HG03521 (cell line): ENCODE measurements at regions not wholly inside any gene's neighbourhood (a gene's known extent, or its start where the extent isn't known, plus 50 kb on each side); places are given as distances from the start of the nearest gene placed in this dataset.

Experiments
- ATAC-seq: cut with Tn5 transposase; IDR thresholded peaks from one replicate; pipeline ENCODE4 v1.9.1; 2021; ENCODE audit warnings: mild to moderate bottlenecking, moderate library complexity; ENCODE audit not compliant: unreplicated experiment

DNA sequence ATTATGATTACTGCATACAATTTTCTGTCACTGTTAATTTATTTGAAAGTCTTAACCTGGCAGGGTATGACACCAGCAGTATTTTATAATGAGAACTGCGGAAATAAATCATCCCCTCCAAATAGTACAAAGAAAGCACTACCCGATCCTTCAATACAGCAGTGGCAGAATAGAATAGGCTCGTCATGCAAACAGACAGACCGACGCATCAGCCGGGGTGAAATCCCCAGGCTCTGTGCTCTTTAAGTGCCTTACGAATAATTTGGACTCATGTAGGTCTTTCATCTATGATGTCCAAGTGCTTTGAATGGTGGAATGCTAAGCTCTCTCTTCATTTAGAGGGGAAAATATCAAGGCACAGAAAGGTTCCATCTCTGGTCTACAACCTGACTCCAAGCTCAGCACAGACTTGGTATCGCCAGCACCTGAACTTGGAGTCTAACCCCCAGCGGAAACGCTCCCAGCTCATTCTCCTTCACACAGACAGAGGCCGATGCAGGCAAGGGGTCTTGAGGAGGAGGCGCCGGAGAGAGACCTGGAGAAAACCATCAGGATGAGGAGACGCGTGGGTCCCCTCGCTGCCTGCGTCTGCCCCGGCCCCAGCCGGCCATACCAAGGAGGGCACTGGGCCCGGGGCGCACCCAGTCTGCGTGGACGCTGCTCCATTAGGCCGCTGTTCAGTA, 568.1 kb upstream of the MKI67 start:
- no peak for ATAC-seq

DNA sequence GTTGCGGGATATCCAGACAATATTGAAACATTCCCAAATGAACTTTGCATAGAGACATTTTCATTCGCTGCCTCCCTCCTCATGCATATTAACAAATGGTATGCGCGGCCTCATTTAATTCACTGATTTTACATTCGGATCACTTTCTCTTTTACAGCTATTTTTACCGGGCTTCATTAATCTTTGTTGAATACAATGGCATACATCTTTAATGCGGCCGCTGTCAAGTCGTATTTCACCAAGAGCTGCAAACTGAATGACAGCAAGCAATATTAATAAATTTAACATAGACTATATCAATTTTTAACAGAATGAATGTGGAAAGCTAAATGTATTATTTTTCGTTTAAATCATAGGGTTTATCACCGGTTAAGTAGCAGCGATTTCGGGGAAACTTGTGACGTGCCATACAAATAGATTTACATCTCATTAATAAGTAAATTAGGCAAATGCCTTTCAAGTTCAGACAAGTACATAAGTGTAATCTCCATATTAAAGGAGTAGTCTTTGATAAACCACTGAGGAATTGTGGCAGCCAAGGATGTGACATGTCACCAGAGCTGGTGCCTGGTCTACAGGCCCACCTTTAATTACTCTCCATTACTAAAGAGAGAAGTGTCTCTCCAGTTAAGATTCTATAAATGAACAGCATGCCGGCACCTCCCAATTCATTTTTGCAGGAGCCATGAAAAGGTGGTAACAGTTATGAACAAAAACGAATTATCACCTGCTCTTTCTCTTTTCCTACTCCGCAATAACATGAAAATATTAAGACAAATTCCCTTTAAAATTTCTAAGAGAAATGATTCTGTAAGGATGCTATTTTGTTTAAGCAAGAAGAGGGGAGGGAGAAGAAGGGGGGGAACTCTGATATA, 568.9 kb upstream of the MKI67 start:
- no peak for ATAC-seq

DNA sequence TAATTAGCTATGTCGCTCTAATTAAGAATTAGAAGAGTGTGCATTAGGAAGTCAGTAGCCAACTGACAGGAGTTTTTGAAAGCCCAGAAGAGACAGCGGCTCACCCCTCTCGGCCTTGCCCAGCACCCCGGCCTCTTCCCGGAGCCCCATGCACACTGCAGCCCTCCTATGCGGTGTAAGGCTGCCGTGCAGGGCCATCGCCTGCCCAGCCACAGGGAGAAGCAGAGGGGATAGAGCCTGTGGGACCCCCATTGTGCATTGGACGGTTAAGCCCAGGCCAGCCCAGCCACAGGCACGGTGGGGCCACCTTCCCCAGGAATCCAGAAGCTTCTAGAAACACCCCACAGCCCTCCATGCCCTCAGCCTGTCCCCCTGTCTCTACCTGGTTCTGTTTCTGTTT, 569.7 kb upstream of the MKI67 start:
- no peak for ATAC-seq

DNA sequence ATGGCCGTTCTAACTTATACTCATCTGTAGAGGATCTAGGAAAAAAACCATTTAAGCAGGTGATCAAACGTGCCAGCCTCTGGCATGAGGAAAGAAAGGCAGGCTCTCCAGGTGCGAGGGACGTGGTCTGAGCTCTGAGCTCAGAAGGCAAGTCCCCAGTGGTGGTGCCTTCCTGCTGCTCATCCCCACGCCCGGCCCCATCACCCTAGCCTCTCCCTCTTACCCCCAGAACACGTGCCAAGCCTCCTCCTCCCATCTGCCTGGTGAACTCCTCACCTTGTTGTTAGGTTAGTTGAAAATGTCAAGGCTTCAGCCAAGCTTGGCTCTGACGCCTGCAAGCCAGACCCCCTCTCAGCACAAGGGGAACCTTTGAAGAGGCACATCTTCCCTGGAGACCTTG, 571.2 kb upstream of the MKI67 start:
- no peak for ATAC-seq

DNA sequence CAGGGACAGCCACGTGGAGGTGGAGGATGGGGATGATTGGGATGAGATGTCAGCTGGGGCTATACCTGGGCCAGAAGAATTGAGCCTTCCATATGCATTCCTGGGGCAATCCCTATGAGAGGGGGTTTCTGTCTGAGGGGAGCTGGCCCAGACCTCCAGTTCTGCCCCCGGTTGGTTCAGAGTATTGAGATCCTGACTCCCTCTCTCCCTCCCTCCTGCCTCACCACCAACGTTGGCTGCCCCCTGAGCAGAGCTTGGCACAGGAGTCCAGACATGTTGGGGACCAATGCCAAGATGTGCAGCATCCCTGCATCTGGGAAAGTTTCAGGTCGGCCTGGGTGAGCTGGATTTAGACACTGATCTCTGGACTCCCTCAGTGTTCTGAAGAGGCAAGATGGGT, 575.2 kb upstream of the MKI67 start:
- ATAC-seq, result no peak

DNA sequence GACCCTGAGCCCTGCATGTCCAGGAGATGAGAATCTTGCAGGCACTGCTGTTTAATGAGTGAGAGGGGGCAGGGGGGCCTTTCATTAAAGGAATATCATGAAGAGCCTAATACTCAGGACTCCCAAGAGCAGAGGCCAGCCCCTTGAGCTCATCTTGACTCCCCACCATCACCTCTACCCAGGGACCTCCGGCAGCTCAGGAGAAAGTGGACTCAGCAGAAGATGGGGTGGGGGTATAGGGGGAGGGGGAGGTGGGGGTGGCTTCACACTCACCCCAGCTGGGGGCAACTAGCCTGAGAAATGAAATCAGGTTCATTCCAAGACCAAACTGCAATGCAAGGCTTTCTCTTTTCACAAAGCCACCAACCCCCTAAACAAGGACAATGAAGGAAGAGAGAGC, 575.6 kb upstream of the MKI67 start:
- no peak for ATAC-seq

DNA sequence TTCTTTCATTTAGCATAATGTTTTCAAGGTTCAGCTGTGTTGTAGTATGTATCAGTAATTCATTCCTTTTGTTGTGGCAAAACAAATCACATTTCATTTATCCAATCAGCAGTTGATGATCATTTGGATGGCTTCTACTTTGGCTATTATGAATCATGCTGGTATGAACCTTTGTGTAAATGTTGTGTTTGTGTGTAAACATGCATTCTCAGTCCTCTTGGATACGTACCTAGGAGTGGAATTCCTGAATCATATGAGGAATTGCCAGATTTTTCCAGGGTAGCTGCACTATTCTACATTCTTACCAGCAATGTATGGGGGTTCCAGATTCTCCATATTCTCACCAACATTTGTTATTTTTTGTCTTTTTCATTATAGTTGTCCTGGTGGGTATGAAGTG, 578.5 kb upstream of the MKI67 start:
- no peak for ATAC-seq

DNA sequence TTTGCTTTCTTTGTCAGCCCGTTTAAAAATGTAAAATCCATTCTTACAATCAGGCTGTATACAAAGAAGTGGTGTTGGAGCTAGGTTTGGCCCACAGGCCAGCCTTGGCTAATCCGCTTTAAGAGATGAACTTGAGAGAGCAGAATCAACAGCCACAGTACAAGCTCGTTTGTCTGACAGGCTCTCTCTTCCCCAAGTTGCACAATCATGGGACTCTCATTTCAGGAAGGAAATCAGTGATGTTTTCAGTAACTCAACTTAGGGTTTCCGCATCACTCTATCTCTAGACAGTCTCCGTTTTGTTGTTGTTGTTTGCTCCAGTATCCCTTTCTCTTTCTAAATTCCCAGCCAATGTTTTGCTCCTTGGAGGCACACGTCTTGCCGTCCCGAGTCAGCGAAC, 582.0 kb upstream of the MKI67 start:
- ATAC-seq, result no peak

DNA sequence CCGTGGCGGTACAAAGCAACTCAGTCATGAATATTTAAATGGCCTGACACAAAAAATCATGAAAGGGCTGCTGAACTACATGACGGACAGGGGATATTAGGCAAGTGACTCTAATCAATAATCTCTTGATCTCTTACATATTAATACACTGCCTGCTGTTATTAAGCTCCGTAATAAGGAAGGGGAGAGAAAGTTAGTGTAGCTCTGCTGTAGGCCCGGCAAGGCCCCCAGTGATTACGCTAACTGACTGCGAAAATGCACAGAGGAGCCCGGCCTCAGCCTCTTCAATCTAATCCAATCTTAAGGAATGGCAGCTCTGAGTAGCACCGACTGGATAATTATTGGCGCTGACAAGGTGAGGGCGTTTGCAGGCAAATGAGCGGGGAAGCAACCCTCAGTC, 583.5 kb upstream of the MKI67 start:
- no peak for ATAC-seq

DNA sequence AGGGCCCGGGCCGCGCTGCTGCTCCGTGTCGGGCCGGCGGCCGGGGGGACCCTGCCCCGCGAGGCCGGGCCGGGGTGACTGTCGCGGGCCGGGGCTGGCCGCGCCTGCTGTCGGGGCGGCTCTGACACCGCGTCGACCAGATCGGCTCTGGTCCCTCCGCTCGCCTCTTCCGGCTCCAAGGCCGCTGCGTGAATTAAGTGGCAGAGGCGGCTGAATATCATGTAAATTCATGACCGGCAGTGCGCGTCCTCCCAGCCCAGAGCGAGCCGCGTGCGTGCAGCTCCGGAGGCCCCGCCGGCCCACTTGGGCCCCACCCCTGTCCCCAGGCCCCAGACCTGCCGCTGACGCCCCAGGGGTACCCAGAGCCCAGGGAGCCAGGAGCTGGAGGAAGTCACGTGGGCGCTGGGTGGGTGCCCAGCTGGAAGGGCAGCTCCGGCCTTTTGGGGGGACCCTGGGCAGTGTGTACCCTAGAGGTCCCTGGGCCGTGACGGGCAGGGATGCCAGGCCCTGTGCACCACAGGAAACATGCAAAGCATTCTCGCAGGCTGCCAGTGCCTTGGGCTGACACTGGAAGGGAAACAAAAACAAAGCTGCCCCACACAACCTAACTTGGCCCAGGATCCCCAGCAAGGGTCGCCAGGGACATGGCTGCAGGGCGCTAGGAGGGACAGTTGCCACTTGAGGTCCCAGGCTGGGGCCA, 584.0 kb upstream of the MKI67 start:
- ATAC-seq, result no peak

DNA sequence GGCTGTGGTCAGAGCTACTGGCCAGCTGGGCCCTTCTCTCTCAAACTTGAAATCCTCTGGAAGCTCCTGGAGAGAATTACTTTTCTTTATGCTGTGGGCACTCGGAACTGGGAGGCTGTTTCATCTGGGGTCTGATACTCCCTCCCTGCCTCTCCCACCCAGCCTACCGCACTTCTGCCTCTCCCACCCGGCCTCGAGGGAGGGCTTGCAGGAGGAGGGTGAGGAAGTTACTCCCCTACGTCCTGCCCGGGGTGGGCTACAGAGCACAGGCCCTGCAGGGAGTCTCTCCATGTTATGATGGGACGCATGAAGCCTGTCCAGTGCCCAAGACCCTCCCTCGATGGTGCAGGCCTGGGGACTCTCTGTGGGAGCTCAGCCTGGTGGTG, 584.6 kb upstream of the MKI67 start:
- ATAC-seq, result no peak

DNA sequence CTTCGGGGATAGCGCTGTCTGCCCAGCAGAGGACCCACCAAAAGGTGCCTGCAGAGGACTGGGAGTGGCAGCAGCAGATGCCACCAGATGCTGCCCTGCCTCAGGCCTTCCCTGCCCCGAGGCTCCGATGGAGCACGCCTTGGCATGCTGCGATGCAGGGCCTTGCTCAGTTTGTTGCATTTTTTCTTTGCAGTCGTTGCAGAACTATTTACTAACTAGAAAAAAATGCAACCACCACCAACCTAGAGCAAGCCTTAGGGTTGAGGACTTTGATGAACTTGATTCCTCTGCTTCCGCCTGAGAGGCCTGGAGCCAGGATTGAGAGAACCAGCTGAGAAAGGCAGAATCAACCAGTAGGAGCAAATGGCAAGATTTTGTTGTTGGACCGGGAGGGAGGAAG, 585.6 kb upstream of the MKI67 start:
- ATAC-seq, result no peak

DNA sequence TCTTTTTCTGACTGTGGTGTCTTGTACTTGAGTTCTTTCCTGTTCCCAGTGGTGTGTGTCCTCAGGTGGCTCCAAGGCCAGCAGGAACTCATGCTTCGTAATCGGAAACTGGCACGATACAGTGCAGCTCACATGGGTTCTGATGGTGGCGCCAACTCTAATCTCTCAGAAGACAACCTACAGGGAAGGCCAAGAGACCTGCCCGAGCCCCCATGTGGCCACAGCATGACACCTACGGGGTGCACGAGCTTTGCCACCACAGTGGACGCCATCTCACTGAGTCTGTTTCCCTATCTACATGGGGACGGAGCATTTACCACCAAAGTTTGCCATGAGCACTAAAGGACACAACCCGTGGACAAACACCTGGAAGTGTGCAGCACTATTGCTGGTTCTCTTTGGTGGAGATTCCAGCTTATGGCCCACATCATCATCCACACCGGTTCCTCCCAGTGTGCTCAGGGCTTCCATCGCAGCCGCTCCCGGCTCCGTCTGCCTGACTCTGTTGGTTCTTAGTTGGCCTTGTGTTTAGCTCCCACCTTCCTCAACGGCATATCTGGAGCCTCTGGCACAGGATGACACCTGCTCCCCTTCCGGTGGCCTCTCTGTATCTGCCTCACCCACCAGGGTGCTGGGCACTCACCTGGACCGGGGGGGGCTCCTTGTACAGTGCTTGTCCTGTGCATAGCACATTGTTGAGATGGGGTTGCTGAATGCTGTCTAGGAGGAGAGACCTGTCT, 586.6 kb upstream of the MKI67 start:
- ATAC-seq, result no peak

DNA sequence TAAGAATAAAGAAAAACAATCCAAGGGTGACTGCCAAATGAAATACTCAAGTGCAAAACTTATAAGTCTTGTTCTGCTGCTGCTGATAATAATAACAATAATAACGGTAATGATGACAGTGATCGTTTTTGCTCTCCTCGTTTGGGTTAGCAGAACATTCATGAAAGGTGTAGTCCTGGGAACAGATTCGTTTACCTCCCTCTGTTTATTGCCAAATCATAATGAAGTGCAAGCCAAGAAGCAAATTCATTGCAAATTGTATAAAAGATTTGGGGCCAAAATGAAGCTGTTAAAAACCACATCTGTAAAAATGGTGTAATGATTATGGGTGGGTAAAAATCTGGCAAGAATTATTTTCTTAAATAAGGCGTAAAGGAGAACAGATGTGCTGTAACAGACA, 587.2 kb upstream of the MKI67 start:
- no peak for ATAC-seq

DNA sequence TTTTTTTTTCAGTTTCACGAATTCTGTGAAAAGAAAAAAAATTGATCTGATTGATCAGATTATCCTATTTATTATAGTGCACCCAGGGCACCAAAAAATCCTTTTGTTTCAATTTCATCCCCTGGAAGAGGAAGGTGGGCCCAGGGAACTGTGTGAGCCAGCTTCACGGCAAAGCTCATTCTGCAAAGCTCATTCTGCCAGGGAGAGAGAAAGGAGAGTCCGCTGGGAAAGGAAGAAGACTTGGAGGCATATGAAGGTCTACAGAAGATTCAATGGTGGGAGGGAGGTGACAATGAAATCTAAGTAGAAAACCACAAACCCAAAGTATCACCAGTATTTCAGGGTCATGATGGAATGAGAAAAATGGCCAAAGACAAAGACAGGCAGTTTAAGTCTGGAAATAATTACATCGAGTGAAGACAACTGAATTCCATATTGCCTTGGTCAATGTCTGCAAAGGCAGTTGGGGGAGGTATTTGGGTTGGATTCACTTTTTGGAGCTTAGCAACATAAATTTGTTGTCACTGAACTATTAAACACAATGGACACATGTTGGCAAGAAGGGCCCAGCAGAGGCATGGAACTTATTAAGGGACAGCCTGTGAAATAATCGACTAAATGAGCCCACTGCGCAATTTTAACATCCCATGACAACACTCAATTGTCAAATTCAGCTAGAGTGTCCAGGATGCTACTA, 587.8 kb upstream of the MKI67 start:
- no peak for ATAC-seq

DNA sequence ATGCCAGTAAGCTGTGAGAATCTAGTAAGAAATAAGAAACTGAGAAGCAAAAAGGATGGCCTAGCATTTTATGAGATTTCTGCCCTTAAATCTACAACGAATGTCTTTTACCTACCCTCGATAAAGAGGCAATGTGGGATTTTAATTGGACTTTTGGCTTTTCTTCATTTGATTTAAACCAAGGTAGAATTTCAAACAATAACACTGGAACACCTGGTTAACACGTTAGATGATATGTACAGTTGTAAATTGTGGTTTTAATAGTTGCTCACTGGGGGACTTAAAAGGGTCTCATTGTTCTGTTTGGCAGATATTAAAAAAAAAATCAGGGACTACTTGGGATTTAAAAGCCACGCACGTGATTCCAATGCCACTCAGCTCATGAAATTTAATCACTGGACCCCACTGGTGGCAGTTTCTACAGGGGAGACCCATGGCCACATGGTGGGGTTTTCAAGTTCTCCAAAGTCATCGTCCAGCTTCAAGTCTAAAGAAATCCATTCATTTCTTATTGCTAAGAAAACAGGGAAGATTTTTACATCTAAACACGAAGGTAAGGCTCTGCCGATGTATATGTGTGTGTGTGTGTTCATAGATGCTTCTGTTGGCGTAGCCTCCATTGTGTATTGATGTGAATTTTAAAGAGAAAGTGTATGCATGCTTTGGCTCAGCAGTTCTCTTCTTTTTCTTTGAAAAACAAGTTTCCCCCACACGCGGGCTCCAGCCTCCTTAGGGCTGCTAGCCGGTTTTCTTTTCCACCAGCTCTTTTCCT, 588.6 kb upstream of the MKI67 start:
- ATAC-seq, result no peak

DNA sequence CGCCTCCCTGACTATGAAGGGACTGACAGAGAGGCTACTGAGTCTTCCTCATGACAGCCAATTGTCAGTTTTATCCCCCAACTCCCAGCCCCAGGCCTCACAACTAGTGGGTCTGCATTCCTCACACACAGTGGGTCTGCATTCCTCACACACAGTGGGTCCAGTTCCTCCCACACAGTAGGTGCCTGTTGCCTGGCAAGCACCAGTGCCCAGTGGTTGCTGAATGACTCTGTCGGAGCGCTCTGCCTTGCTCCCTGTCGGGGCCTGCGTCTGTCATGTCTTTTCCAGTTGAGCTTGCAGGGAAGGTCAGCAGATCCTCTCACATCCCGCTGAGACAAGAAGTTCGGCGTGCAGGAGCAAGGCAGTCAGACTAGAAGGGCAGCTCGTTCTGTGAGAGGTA, 590.0 kb upstream of the MKI67 start:
- no peak for ATAC-seq

DNA sequence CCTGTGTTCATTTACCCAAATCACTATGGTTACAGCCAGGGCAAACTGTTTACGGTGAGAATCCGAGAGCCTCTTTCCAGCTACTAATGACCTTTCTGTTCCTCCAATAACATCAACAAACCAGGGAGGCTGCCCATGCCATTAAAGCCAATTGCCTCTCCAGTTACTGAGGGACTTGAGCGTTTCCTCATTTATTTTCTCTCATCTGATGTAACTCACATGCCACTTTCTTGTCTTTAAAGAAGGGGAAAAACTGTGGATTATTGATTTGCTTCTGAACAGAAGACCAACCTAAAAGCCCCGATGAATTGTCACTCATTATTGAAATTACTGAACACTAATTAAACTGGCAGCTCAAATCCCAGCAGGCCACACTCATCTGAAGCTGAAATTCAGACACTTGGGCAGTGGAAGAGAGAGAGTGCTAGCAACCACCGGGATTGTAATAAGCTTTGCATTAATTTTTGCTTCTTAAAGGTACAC, 595.8 kb upstream of the MKI67 start:
- no peak for ATAC-seq

DNA sequence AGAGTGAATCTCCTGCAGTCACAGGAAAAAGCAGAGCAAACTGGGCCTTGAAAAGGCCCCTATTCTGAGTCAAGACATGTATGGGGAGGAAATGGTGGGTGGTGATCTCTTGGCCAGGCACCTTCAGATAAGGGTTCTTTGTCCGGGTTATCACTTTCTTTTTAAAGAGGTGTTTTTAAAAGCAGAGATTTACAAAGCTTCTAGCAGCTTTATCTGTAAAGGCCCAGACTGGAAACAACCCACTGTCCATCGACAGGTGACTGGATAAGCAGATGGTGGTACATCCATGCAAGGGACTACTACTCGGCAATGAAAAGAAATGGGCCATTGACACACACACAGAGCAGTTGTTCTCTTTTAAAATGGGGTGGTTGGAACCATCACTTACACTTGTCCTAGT, 596.7 kb upstream of the MKI67 start:
- ATAC-seq, result no peak
